ENCODE measurements at regions not wholly inside any gene's neighbourhood (a gene's known extent, or its start where the extent isn't known, plus 50 kb on each side); places are given as distances from the start of the nearest gene placed in this dataset.

- Histone ChIP-seq H3K27ac (ENCODE audit: extremely low read length, insufficient read depth, low read length) (no peak overlapping the region), H3K4me1 (ENCODE audit: insufficient read depth, low read length) (no peaks in the 10 kb centered on the region), H3K36me3 (replicated peaks in 1 of 2; ENCODE audit: control insufficient read depth in 1 of 2, insufficient read depth in 2 of 2, low read length in 2 of 2) (no peaks in the 10 kb centered on the region), H3K4me2 (ENCODE audit: low read depth, low read length) (no peak overlapping the region), H3K9ac (ENCODE audit: insufficient read depth, low read depth, low read length) (no peak overlapping the region), H3K4me3 (replicated peaks in 1 of 3; ENCODE audit: insufficient read depth in 1 of 3, low read depth in 2 of 3, low read length in 3 of 3) (no peak overlapping the region), H3K27me3 (ENCODE audit: control insufficient read depth in 1 of 2, insufficient read depth in 2 of 2, low read length in 2 of 2) (peaks cover 0 to 16% of the 10 kb centered on the region in 2 experiments; a peak in 3 of 5 replicates), H2AFZ (ENCODE audit: low read length) (no peak overlapping the region), H3K79me2 (ENCODE audit: insufficient read depth, low read length) (no peaks in the 10 kb centered on the region), H4K20me1 (ENCODE audit: insufficient read depth, low read length) (no peaks in the 10 kb centered on the region), H3K9me3 (ENCODE audit: low read length) (no peaks in the 10 kb centered on the region; the same call in 1 of the 2 replicates)
- ChIA-PET POLR2A (no interaction called here), CTCF (ENCODE audit: low intra/inter-chr PET ratio, low total read pairs) (no interaction called here)
- intact Hi-C loops (cut with micrococcal nuclease; ENCODE audit: unreplicated experiment) (no loop called here), in situ Hi-C loops (cut with HindIII; ENCODE audit: extremely low pct_ligation_motif_present, low pct_unique_long_range_greater_than_20kb) (no loop called here)
- WGBS (ENCODE audit: low lambda C conversion rate): 15% methylated on average over 3 of the region's 3 CpGs
- DNase-seq (ENCODE audit: low spot score) (no peak), FAIRE-seq (no peak), ATAC-seq (no peak)
- no TSS peak for BruUV-seq (replicated peaks)
- TF ChIP-seq JDP2 (CRISPR knock-in tag; IDR thresholded peaks at IDR 0.05; ENCODE audit: borderline replicate concordance): no peak
- TF ChIP-seq ZNF530 (CRISPR knock-in tag; IDR thresholded peaks at IDR 0.05; ENCODE audit: low read depth): no peak
- no peak for TF ChIP-seq ZBTB7B (CRISPR knock-in tag; IDR thresholded peaks at IDR 0.05)
- no peak for TF ChIP-seq RELA (CRISPR knock-in tag; IDR thresholded peaks at IDR 0.05)
- no peak for TF ChIP-seq FOXP1 (IDR thresholded peaks at IDR 0.05)
- TF ChIP-seq FOXP1 (CRISPR knock-in tag; IDR thresholded peaks at IDR 0.05): no peak
- TF ChIP-seq ZNF747 (CRISPR knock-in tag; IDR thresholded peaks at IDR 0.05; ENCODE audit: borderline replicate concordance): no peak
- no peak for TF ChIP-seq HMG20A (CRISPR knock-in tag; IDR thresholded peaks at IDR 0.05; ENCODE audit: borderline replicate concordance)
- TF ChIP-seq, protein P1, sequence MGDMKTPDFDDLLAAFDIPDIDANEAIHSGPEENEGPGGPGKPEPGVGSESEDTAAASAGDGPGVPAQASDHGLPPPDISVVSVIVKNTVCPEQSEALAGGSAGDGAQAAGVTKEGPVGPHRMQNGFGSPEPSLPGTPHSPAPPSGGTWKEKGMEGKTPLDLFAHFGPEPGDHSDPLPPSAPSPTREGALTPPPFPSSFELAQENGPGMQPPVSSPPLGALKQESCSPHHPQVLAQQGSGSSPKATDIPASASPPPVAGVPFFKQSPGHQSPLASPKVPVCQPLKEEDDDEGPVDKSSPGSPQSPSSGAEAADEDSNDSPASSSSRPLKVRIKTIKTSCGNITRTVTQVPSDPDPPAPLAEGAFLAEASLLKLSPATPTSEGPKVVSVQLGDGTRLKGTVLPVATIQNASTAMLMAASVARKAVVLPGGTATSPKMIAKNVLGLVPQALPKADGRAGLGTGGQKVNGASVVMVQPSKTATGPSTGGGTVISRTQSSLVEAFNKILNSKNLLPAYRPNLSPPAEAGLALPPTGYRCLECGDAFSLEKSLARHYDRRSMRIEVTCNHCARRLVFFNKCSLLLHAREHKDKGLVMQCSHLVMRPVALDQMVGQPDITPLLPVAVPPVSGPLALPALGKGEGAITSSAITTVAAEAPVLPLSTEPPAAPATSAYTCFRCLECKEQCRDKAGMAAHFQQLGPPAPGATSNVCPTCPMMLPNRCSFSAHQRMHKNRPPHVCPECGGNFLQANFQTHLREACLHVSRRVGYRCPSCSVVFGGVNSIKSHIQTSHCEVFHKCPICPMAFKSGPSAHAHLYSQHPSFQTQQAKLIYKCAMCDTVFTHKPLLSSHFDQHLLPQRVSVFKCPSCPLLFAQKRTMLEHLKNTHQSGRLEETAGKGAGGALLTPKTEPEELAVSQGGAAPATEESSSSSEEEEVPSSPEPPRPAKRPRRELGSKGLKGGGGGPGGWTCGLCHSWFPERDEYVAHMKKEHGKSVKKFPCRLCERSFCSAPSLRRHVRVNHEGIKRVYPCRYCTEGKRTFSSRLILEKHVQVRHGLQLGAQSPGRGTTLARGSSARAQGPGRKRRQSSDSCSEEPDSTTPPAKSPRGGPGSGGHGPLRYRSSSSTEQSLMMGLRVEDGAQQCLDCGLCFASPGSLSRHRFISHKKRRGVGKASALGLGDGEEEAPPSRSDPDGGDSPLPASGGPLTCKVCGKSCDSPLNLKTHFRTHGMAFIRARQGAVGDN (CRISPR knock-in tag; IDR thresholded peaks at IDR 0.05): no peak
- no peak for TF ChIP-seq FOSL1 (CRISPR knock-in tag; IDR thresholded peaks at IDR 0.05; ENCODE audit: borderline replicate concordance)
- TF ChIP-seq KDM2A (CRISPR knock-in tag; IDR thresholded peaks at IDR 0.05; ENCODE audit: borderline replicate concordance, low read depth): no peak
- no peak for TF ChIP-seq PHB2 (IDR thresholded peaks at IDR 0.05; ENCODE audit: partially characterized antibody)
Measured at GRCh38 chr11:45414088-45414487, 127.9 kb upstream of the SYT13 start.
